ENCODE measurements at regions not wholly inside any gene's neighbourhood (a gene's known extent, or its start where the extent isn't known, plus 50 kb on each side); places are given as distances from the start of the nearest gene placed in this dataset.
"Not testable (repeated sequence)": the region's sequence is repeated elsewhere in the genome, so short reads cannot be mapped to it uniquely, and the experiment has no call there.

DNA sequence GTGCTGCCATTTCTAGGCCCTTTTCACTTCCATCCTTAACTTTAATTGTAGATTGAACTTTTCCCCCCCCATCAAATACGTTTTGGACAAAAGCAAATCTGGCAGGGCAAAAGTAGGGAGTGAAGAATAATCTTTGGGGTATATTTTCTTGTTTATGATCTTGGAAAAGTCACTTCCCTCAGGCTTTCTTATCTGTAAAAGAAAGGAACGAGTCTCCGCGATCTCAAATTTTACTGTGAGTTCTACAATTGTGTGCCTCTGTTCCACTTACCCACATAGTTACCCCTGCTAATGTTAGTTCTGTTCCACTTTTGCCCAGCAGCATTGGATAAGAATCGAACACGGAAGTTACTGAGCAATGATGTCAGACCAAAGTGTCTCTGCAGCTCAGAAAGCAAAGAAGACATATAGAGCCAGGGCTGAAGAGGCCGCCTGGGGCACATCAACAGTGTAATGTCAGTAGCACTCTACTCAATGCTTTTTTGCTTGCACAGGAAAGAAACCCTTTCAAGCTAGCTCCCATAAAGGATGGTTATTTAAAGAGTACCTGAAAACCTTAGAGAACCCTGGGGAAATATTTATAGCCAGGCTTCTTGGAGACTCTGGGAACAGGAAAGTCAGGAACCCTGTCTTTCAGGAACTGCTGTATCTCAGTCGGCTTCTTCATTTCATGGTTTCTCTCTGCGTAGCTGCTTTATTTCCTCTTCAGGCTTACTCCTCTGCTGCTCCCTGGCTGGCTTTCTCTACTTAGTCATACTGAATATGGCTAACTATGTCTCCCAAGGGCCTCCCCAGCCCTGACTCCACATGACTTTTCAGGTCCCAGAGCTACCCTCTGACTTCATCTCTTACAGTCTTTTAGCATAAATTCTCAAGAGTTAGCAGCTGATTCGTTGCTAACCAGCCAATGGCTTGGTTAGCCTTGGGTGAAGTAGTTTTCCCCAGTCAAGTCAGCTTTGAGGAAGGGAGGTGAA, 123.7 kb upstream of the FAM3C start:
- DNase-seq = no peak

DNA sequence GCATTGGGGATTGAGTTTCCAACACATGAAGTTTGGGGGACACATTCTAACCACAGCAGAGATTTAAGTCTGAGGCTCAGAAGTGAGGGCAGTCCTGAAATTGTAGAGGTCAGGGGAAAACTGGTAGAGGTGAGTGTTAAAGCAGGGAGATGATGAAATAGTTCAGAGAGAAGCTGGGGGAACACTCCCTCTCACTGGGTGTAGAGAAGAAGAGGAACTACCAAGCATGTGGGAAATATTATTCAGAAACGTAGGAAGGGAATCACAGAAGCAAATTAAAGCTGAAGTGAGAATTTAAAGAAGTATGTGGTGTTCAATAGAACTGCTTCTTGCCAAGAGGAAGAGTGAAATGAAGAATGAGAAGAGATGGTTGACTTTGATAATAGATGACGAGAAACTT, 121.5 kb upstream of the FAM3C start:
- no peak for DNase-seq

DNA sequence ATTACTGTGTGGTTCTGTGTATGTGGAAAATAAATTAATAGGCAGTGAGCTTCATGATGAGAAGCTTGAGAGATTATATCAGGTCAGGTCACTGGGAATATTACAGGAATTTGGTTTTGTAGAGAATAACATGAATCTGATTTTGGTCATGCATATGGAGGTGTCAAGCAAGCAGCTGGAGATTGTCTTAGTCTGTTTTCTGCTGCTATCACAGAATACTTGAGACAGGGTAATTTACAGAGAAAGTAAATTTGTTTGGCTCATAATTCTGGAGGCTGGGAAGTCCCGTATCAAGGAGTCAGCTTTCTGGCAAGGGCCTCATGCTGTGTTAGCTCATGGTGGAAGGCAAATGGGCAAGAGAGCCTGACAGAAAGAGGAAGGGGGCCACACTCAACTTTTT, 120.7 kb upstream of the FAM3C start:
- DNase-seq = no peak

DNA sequence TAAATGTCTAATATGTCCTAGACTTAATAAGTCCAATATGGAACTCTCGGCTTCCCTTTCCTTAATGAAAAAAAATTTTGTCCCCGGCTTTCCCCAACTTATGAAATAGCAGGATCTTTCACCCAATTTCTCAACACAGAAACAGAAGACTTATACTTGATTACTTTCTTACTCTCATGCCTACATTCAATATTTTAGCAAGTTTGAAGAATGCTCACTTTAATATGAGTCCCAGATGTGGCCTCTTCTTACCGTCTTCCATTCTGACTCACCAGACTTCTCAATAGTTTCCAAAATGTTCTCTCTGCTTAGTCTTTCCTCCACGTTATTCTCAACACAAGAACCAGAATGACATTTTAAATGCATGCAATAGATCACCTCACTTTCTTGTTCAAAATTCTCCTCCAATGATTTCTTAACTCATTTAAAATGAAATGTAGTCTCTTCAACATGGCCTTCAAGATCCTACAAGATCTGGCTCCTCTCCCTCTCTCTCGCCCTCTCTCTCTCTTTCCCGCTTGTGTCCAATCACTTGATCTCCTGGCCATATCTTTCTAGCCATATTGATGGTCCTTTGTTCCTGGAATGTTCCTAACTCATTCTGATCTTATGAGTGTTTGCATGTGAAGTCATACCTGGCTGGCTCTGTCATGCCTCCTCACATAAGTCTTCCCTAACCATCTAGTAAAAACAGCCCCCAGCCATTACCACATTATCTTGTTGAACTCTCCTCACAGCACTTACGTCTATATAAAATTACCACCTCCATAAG, 119.7 kb upstream of the FAM3C start:
- no peak for DNase-seq

DNA sequence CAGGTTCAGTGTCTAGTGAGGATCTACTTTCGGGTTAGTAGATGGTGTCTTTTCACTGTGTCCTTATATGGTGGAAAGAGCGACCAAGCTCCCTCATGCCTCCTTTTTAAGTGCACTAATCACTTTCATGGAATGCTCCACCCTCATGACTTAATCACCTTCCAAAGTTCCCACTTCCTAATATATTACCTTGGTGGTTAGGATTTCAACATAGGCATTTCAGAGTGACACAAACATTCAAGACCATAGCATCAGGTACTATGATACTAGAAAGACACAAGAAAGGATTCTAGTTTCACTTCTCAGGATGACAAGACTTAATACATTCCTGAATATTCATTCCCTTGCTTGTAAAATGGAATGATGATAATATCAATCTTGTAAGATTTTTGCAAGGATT, 119.1 kb upstream of the FAM3C start:
- no peak for DNase-seq

DNA sequence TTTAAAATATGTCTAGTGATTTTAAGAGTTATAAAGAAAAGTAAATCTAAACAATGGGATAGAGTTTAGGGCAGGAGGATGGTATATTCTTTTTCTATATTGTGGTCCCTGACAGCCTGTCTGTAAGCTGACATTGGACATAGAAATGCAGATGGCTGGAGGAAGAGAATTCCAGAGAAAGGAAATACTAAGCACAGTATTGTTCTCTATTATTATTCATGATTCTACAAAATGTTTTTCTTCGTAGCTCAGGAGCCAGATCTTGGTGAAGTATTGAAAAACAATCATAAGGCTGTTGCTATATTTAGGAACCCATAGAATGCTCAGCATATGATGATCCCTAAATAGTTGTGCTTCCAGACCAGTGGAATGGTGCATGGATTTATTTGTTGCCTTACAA, 117.0 kb upstream of the FAM3C start:
- DNase-seq = no peak

DNA sequence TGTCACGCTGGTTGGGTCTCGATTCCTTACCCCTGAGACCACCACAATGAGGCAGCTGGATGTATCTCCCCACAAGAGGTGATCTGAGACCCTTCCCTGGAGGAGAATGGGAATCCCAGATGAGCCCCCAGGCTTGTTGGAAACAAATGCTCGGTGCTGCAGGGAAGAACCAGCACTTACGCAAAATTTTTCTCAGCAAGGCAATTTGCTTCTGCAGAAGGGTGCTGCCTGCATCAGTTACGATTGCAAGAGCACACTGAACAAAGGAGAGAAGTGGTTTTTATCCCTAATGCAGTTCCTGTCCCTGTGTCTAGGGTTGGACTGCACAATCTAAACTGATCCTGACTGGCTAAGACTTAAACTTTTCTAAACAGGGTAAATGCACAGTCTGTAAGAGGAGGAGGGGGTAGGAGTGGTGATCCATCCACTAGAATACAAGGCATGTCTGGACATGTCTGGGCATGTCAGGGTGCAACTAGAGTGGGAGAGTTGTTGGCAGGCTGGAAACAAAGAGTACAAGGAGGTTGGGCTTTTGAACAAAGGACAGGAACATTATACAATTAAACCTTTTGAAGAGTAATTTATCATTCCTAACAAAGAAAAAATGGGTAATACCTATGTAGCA, 114.9 kb upstream of the FAM3C start:
- no peak for DNase-seq

DNA sequence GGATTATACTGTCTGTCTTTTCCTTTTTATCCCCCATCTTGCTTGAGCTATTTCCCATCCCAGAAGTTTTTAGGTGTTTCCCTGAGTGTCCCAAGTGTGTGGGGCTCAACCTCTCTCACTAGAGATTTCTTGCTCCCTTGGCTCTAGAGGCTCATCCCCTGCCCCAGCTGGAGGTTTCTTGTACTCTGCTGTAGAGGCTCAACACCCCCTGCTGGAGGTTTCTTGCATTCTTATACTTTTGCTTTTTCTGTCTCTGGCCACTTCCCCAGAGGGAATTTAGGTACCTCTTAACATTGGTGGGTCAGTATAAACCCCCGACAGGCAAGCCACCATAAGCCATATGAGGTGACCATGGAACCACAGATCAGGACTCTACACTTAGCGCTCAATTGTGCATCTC, 114.2 kb upstream of the FAM3C start:
- no peak for DNase-seq

DNA sequence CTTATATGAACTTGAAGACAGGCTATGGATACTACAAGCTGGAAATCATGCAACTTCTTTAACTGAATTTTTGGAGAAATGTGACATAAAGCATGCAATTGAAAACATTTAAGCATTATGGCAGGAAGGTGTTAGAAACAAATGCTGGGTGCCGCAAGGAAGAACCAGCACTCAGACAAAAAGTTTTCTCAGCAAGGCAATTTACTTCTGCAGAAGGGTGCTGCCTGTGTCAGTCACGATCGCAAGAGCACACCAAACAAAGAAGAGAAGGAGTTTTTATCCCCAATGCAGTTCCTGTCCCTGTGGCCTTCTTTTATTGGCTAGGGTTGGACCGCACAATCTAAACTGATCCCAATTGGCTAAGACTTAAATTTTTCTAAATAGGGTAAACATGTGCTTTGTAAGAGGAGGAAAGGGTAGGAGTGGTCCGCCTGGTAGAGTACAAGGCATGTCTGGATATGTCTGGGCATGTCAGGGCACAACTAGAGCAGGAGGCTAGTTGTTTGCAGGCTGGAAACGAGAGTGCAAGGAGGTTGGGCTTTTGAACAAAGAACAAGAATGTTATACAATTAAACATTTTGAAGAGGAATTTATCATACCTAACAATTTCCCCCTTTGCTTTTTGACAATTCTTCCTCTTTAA, 109.6 kb upstream of the FAM3C start:
- DNase-seq = no peak

DNA sequence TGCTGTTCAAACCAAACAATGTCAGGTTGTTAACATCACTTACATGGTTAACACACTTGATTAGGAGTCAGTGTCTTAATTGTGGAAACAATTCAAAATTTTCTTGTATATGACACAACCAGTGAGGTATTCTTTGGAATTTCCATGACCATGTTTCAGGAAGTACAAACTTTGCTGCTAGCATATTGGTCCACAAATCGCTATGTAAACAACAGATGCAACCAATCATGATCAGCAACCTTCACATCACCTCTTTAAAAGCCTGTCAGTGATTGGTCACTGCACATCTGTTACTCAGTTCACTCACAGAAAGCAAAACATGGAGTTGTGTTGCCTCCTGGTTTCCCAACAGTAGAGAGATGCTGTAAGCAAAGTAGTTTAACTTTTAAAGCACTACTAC, 108.9 kb upstream of the FAM3C start:
- DNase-seq = no peak

DNA sequence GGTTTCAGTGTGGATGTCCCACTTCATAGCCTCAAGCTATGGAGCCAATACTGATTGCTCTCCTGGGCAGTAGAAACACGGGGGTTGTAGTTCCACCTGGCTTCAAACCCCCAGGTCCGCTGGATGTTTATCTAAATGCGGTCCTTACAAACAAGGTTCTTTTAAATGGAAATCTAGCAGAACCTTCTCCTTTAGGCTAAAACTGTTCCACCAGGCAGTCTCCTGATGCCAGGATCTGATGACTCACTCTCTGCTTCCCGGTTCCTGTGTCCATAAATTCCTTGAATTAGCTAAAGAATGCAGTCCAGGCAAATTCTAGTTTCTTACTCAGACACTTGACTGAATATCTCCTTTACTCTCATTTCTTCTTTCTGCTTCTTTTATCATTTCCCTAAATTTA, 108.4 kb upstream of the FAM3C start:
- DNase-seq = no peak

DNA sequence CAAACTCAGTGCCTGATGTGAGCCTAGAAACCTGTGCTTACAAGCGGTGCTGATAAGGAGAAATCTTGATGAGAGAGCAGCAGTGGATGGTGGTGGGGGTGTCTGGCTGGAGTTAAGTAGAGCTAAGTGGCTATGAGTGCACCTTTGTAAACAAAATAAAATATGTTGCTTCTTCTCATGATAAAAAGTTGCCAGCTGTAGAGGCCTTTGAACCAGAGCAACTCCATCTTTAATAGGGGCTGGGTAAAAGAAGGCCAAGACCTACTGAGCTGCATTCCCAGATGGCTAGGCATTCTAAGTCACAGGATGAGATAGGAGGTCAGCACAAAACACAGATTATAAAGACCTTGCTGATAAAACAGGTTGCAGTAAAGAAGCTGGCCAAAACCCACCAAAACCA, 107.6 kb upstream of the FAM3C start:
- DNase-seq = no peak

DNA sequence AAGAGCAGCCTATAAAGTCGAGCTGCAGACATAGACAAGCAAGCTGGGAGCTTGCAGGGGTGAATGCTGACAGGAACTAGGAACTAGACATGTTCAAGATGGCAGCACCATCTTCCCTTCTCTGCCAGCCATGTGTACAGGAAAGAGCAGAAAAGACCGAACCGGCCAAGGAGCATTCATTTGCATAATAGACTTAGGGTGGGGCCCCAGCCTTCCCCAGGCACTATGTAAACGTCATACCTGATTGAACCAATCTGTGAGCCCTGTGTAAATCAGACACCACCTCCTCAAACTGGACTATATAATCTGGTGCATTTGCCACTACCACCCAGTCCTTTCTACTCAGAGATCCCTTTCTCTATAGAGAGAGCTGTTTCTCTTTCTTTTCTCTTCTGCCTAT, 106.9 kb upstream of the FAM3C start:
- DNase-seq = no peak

DNA sequence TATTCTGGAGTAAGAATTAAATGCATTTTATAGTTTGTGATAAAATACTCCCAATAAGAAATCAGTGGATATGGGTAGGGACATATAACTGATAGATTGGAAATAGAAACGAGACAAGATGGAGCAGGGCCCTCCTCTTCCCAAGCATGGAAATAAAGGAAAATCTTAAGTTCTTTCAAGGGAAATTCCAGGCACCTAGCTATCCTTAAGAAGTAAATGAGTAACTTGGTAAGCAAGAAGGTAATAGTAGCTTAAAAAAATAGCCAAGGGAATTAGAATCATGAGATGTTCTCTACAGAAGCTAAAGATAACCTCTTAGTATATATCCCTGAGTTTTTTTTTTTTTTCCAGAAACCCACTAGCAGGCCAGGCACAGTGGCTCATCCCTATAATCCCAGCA, 105.5 kb upstream of the FAM3C start:
- no peak for DNase-seq

DNA sequence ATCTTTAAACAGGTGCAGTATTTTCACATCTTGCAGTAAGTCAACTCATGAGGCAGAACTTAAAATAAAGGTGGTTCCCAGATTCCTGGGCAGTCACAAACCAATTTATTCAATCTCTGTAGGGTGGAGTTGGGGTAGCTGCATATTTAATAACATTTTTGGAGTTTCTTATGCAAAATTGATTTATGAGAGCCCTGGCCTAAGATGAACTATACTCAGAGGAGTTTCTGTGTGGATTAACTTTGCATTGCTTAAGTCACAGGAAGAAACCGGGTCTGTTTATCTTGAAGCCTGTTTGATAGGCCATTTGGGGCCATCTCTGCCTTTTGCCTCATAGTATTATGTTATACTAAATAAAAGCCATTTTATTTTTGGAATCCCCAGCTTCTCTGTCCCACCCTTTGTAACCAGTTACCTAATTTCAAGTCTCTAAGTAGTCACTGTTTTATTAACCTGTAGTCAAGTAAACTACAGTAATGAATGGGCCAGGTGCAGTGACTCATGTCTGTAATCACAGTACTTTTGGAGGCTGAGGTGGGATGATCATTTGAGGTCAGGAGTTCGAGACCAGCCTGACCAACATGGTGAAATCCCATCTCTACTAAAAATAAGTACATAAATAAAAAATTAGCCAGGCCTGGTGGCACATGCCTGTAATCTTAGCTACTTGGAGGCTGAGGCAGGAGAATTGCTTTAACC, 104.4 kb upstream of the FAM3C start:
- DNase-seq = no peak

DNA sequence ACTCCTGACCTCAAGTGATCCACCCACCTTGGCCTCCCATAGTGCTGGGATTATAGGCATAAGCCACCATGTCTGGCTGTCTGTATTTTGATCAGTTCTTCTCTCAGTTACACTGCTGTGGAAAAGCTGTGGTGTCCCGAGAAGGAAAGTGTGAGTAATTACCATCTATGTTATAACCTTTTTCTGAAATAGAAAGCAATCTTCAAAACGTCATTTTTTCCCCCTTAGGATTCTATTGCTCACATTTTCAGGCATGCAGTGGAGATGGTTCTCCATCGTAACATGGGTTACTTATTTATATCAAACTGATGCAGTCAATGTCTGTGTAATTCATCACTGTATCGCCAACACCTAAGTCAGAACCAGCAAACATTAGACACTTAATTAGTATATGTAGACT, 103.5 kb upstream of the FAM3C start:
- no peak for DNase-seq

DNA sequence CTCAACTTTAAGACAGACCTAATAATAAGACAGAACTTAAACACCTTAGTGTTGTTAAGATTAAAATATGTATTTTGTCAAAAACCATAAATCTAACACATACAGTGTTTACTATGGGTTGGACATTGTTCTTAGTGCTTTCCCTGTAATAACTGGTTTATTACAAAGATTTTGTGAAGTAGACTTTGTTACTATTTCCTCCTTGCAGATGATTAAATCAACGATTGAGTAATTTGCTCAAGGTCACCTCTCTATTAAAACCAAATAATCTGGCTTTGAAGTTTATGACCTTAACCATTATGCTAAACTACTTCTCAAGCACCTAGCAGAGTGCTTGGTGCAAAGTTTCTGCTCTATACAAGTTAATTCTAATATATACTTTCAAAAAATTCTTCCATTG, 102.7 kb upstream of the FAM3C start:
- no peak for DNase-seq

DNA sequence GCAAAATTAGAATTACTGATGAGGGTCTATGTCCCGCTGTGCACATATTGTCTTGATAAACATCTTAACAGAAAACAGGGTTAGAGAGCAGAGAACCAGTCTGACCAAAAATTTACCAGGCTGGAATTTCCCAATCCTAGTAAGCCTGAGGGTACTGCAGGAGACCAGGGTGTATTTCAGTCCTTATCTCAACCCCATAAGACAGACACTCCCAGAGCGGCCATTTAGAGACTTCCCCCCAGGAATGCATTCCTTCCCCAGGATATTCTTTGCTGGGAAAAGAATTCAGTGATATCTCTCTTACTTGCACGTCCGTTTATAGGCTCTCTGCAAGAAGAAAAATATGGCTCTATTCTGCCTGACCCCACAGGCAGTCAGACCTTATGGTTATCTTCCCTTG, 101.4 kb upstream of the FAM3C start:
- not testable (repeated sequence) for DNase-seq

DNA sequence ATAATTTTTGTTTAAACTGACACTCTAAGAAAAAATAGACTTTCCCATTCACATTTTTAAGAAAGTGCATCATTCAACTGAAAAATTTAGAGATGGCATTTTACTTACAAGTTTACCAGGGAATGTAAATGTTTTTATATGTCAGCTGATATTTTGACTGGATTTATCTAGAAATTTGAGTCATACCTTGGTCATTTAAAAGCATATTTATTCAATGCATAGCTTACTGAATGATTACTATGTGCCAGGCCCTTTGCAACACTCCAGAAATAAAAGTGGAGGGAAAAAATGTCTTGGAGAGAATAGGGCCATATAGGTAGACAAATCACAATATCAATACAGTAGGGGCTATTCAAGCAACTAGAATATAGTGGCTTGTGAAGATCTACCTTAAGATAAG, 98.4 kb upstream of the FAM3C start:
- DNase-seq = no peak

DNA sequence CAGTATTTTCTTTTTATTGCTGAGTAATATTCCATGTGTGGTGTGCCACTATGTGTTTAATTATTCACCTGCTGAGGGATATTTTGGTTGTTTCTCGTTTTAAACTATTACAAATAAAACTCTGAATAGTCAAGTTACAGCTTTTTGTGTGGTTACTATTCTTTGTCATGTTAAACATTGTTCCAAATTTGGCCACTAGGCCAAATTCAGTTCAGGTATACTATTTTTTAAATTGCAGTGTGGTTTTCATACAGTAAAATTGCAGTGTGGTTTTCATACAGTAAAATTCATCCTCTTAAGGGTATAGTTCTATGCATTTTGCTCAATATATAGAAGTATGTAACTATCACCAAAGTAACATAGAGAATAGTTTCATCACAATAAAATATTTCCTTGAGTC, 97.4 kb upstream of the FAM3C start:
- DNase-seq = no peak

DNA sequence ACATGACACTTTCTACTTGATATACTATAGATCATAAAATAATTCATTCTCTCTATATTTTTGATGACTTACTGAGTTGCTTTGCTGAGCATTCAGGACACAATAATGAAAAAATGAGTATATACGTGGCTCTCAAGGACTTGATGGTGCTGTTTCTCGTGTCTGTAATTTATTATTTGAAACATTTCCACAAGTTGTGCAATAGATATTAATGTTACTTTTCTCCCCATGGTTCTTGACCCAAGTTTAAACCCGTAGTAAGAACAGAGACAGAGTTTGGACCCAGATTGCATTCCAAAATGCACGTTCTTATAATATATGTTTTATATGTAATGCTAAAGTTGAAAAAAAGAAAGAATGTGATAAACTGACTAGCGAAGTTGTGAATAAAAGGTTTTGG, 94.2 kb upstream of the FAM3C start:
- no peak for DNase-seq

DNA sequence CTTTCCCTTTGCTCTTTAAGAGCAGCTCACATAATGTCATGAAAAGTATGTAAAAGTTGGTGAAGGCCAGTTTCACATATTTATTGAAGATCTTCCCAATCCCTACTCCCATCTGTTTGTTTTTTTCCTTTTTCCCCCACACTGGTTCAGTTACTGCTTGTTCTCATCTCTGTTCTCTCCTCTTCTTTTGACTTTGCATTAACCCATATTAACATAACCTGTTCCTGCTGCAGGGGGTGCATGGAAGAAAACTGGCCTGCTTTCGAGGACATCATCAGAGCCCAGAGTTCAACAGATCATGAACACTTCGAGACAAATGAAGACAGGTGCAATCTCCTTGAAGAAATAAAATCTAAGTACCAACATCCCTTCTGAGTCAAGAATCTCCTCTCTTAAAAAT, 93.3 kb upstream of the FAM3C start:
- no peak for DNase-seq
